ENCODE measurements at regions not wholly inside any gene's neighbourhood (a gene's known extent, or its start where the extent isn't known, plus 50 kb on each side); places are given as distances from the start of the nearest gene placed in this dataset.

GRCh38 chr13:82344867-82345266 is 1537.4 kb downstream of the SLITRK1 start:
- no peaks in the 10 kb centered on the region for H3K27me3 Mint-ChIP-seq
- no peak for ATAC-seq (replicated peaks)
- H3K4me1 Mint-ChIP-seq = no peaks in the 10 kb centered on the region
- H3K4me3 Mint-ChIP-seq = no peak overlapping the region
- H3K36me3 Mint-ChIP-seq (ENCODE audit: low read depth) = no peaks in the 10 kb centered on the region
- no peaks in the 10 kb centered on the region for H3K9me3 Mint-ChIP-seq
- H3K27ac Mint-ChIP-seq = no peak overlapping the region

GRCh38 chr13:82341116-82341515 is 1541.2 kb downstream of the SLITRK1 start:
- no peak overlapping the region for H3K4me3 Mint-ChIP-seq
- no peaks in the 10 kb centered on the region for H3K36me3 Mint-ChIP-seq (ENCODE audit: low read depth)
- no peak for ATAC-seq (replicated peaks)
- H3K27me3 Mint-ChIP-seq = no peaks in the 10 kb centered on the region
- H3K4me1 Mint-ChIP-seq = no peaks in the 10 kb centered on the region
- H3K27ac Mint-ChIP-seq = no peak overlapping the region
- H3K9me3 Mint-ChIP-seq = no peaks in the 10 kb centered on the region

- no peak overlapping the region for H3K27ac Mint-ChIP-seq
- ATAC-seq (replicated peaks) = no peak
- no peak overlapping the region for H3K4me3 Mint-ChIP-seq
Observed at GRCh38 chr13:82330499-82330898, 1551.8 kb downstream of the SLITRK1 start.

DNA sequence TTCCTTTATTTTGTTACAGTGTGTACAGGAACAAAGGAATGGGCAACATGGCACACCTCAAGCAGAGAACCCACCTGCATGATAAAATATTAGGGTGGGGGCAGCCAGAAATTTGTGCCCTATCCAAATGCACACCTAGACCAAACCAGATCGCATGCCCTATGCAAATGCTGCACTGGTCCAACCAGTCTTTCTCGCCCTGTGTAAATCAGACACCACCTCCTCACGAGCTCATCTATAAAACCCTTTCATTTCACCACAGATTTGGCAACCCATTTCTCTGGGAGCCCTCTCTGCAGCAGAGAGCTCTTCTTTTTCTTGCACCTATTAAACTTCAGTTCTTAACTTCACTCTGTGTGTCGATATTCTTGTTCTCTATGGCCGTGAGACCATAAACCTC is 1559.2 kb downstream of the SLITRK1 start:
- ATAC-seq (replicated peaks) = no peak
- Mint-ChIP-seq H3K9me3 (peaks cover 31% of the 10 kb centered on the region), H3K27me3 (no peaks in the 10 kb centered on the region), H3K4me1 (no peaks in the 10 kb centered on the region), H3K27ac (no peak overlapping the region), H3K4me3 (no peak overlapping the region), H3K36me3 (ENCODE audit: low read depth) (no peaks in the 10 kb centered on the region)

More at GRCh38 chr13:82330499-82330898, 1551.8 kb downstream of the SLITRK1 start:
- Mint-ChIP-seq H3K36me3 (ENCODE audit: low read depth) (no peaks in the 10 kb centered on the region), H3K9me3 (peaks cover 7% of the 10 kb centered on the region), H3K27me3 (no peaks in the 10 kb centered on the region), H3K4me1 (no peaks in the 10 kb centered on the region)

- Mint-ChIP-seq H3K4me1 (no peaks in the 10 kb centered on the region), H3K4me3 (no peak overlapping the region), H3K27ac (no peak overlapping the region), H3K36me3 (ENCODE audit: low read depth) (no peaks in the 10 kb centered on the region), H3K9me3 (peaks cover 8% of the 10 kb centered on the region), H3K27me3 (no peaks in the 10 kb centered on the region)
- no peak for ATAC-seq (replicated peaks)
Observed at GRCh38 chr13:82305588-82305987, 1576.7 kb downstream of the SLITRK1 start.

DNA sequence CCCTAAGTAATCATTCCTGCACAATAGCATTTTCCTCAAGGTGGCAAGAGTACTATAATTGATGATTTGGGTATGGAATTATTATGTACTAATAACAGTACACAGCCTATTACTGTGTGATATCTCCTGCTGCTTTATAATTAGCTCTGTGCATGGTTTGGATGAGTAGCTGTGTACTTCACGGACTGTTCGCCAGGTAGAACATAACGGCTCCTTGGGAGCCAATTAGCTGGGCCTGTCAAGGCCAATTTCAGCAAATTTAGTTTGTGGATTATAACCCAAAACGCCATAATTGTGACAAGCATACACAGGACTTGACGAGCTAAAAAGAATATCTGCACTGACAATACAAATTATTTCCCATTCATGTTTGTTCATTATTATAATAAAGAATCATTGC is 1584.2 kb downstream of the SLITRK1 start:
- no peak for ATAC-seq (replicated peaks)
- Mint-ChIP-seq H3K36me3 (ENCODE audit: low read depth) (no peaks in the 10 kb centered on the region), H3K4me1 (no peaks in the 10 kb centered on the region), H3K27me3 (no peaks in the 10 kb centered on the region), H3K9me3 (peaks cover 8% of the 10 kb centered on the region), H3K27ac (no peak overlapping the region), H3K4me3 (no peak overlapping the region)

DNA sequence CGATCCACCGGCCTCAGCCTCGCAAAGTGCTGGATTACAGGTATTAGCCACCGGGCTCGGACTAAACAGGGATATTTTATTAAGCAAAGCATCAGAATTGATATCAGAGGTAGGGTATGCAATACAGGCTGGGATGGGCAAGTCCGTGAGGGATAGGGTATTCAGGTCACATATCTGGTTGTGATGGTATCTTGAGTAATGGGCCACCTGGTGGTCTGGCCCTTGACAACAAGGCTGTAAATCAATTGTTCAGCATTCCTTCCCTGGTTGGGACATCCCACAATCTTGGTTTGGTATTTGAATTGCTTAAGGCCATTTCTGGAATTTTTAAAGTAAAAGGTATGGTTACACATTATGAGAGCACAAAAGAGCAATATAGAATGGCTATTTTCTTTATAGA is 1588.0 kb downstream of the SLITRK1 start:
- Mint-ChIP-seq H3K27ac (no peak overlapping the region), H3K4me1 (no peaks in the 10 kb centered on the region), H3K4me3 (no peak overlapping the region)

DNA sequence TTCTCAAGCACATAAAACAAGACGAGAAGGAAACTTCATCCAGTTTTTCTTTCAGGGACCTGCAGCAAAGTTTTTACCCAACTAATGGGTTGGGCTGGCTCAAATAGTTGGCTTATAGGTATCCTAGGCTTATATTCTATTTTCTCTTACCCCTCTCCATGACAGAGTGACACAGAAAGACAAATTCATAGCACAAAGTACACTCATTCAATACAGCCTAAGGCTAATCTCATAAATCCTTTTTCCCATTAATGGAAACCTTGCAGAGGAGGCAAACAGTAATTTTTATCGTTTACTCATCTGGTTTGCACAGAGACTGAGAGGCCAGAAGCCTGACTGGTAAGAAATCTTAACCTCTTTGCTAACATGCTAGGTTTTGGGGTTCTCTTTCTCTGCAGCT is 1589.9 kb downstream of the SLITRK1 start:
- ATAC-seq (replicated peaks) = no peak
- H3K4me3 Mint-ChIP-seq = no peak overlapping the region
- no peaks in the 10 kb centered on the region for H3K36me3 Mint-ChIP-seq (ENCODE audit: low read depth)
- no peak overlapping the region for H3K27ac Mint-ChIP-seq
- no peaks in the 10 kb centered on the region for H3K27me3 Mint-ChIP-seq
- H3K4me1 Mint-ChIP-seq = no peaks in the 10 kb centered on the region
- H3K9me3 Mint-ChIP-seq = peaks cover 7% of the 10 kb centered on the region

More for the DNA sequence above, 1588.0 kb downstream of the SLITRK1 start:
- no peaks in the 10 kb centered on the region for H3K27me3 Mint-ChIP-seq
- ATAC-seq (replicated peaks) = no peak
- no peaks in the 10 kb centered on the region for H3K36me3 Mint-ChIP-seq (ENCODE audit: low read depth)
- H3K9me3 Mint-ChIP-seq = peaks cover 4% of the 10 kb centered on the region

DNA sequence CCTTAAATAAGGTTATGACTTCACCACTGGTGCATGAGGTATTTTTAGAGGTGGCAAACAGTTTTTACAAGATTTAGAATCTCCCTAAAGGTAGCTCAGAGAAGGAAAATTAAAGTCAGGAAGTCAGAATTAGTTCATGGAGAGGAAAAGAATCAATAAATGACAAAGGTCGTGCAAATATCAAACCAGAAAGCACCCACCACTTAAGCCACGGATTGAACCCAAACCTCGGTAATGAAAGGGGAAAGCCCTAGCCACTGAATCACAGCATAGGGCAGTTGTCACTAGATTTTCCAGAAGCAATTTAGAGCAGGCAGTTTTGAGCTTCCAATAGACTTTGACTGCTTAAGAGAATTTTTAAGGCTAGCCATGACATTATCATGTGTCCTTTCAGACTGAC is 1590.4 kb downstream of the SLITRK1 start:
- H3K27me3 Mint-ChIP-seq = no peaks in the 10 kb centered on the region
- no peaks in the 10 kb centered on the region for H3K4me1 Mint-ChIP-seq
- H3K36me3 Mint-ChIP-seq (ENCODE audit: low read depth) = no peaks in the 10 kb centered on the region
- peaks cover 7% of the 10 kb centered on the region for H3K9me3 Mint-ChIP-seq
- H3K4me3 Mint-ChIP-seq = no peak overlapping the region
- ATAC-seq (replicated peaks) = no peak
- no peak overlapping the region for H3K27ac Mint-ChIP-seq

- H3K36me3 Mint-ChIP-seq (ENCODE audit: low read depth) = no peaks in the 10 kb centered on the region
- H3K4me3 Mint-ChIP-seq = no peak overlapping the region
- H3K27me3 Mint-ChIP-seq = no peaks in the 10 kb centered on the region
- no peak for ATAC-seq (replicated peaks)
- H3K27ac Mint-ChIP-seq = no peak overlapping the region
- no peaks in the 10 kb centered on the region for H3K4me1 Mint-ChIP-seq
- H3K9me3 Mint-ChIP-seq = peaks cover 7% of the 10 kb centered on the region
Observed at GRCh38 chr13:82275644-82276043, 1606.6 kb downstream of the SLITRK1 start.

DNA sequence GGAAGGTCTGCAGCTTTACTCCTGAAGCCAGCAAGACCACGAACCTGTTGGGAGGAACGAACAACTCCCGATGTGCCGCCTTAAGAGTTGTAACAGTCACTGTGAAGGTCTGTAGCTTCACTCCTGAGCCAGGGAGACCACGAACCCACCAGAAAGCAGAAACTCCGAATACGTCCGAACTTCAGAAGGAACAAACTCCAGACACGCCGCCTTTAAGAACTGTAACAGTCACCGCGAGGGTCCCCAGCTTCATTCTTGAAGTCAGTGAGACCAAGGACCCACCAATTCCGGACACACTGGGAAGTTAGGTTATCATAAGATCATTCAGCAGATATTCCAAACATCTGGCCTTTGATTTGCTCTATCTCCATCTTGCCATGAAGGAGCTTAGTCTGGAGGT is 1623.0 kb downstream of the SLITRK1 start:
- no peak overlapping the region for H3K27ac Mint-ChIP-seq
- H3K36me3 Mint-ChIP-seq (ENCODE audit: low read depth) = no peaks in the 10 kb centered on the region
- H3K27me3 Mint-ChIP-seq = no peaks in the 10 kb centered on the region
- H3K9me3 Mint-ChIP-seq = peaks cover 3% of the 10 kb centered on the region
- ATAC-seq (replicated peaks) = no peak
- H3K4me3 Mint-ChIP-seq = no peak overlapping the region
- no peaks in the 10 kb centered on the region for H3K4me1 Mint-ChIP-seq

GRCh38 chr13:82257790-82258507 is 1624.3 kb downstream of the SLITRK1 start:
- peaks cover 3% of the 10 kb centered on the region for H3K9me3 Mint-ChIP-seq
- H3K27ac Mint-ChIP-seq = no peak overlapping the region
- H3K27me3 Mint-ChIP-seq = no peaks in the 10 kb centered on the region
- H3K36me3 Mint-ChIP-seq (ENCODE audit: low read depth) = no peaks in the 10 kb centered on the region
- ATAC-seq (replicated peaks) = no peak
- H3K4me3 Mint-ChIP-seq = no peak overlapping the region
- H3K4me1 Mint-ChIP-seq = no peaks in the 10 kb centered on the region

DNA sequence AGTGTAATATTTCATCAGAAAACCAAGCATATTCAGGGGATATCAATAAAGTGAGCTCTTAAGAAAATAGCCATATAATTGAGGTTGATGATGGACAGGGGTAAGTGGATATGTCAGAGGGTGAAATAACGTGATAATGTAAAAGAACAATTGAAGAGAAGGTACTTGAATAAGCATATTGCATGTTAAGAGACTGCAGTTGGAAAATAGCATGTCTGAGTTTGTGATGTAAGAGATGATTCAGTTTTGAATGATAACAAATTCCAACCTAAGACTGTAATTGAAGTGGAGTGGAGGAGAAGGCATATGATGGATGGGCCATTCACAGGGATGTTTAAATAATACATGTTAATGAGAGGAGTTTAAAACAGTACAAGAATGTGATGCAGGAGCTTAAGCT is 1633.5 kb downstream of the SLITRK1 start:
- ATAC-seq (replicated peaks) = no peak
- Mint-ChIP-seq H3K9me3 (peaks cover 7% of the 10 kb centered on the region), H3K4me1 (no peaks in the 10 kb centered on the region), H3K36me3 (ENCODE audit: low read depth) (no peaks in the 10 kb centered on the region), H3K4me3 (no peak overlapping the region), H3K27me3 (no peaks in the 10 kb centered on the region), H3K27ac (no peak overlapping the region)

DNA sequence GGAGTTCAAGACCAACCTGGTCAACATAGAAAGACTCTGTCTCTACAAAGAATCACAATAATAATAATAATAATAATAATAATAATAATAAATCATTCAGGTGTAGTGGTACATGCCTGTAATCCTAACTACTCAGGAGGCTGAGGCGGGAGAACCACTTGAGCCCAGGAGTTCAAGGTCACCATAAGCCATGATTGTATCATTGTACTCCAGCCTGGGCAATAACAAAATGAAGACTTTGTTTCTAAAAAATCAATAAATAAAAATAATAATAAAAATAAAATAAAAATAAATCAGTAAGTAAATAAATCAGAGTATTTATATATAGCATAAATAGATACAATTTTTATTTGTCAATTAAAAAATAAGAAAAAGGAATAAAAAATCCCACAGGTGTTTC is 1636.4 kb downstream of the SLITRK1 start:
- Mint-ChIP-seq H3K4me3 (no peak overlapping the region), H3K36me3 (ENCODE audit: low read depth) (no peaks in the 10 kb centered on the region), H3K27ac (no peak overlapping the region), H3K4me1 (no peaks in the 10 kb centered on the region), H3K27me3 (no peaks in the 10 kb centered on the region), H3K9me3 (peaks cover 7% of the 10 kb centered on the region)
- ATAC-seq (replicated peaks) = no peak

- no peak for ATAC-seq (replicated peaks)
- Mint-ChIP-seq H3K4me3 (no peak overlapping the region), H3K36me3 (ENCODE audit: low read depth) (no peaks in the 10 kb centered on the region), H3K27me3 (no peaks in the 10 kb centered on the region), H3K9me3 (no peaks in the 10 kb centered on the region), H3K27ac (no peak overlapping the region), H3K4me1 (no peaks in the 10 kb centered on the region)
Observed at GRCh38 chr13:82224806-82225205, 1657.5 kb downstream of the SLITRK1 start.

DNA sequence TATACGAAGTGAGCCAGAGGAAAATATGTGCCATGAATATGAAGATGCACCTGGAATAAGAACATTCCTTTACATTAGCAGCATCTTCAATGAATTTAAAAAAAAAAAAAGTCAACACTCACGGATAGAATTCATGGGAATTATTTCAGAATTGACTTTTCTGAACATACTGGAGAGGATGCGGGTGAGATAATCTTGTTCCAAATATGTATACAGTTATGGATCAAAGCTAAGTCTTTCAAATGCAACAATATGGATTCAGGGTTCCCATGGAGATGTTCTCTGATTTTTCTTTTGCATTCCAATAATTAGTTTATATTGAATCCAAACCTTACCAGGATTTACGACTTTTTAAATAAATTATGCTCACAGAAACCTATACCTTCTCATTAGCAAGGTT is 1660.7 kb downstream of the SLITRK1 start:
- Mint-ChIP-seq H3K9me3 (no peaks in the 10 kb centered on the region), H3K4me3 (no peak overlapping the region), H3K27ac (no peak overlapping the region), H3K27me3 (no peaks in the 10 kb centered on the region), H3K4me1 (no peaks in the 10 kb centered on the region), H3K36me3 (ENCODE audit: low read depth) (no peaks in the 10 kb centered on the region)
- no peak for ATAC-seq (replicated peaks)

Measured in activated T-helper 17 cell treated with anti-CD3 and anti-CD28 coated beads, Interleukin-2, amount 50 U/mL, for 72 hours (primary cell).